NCI-H2196 (cell line): ENCODE measurements at regions not wholly inside any gene's neighbourhood (a gene's known extent, or its start where the extent isn't known, plus 50 kb on each side); places are given as distances from the start of the nearest gene placed in this dataset.

Source experiments
- DNase-seq: peaks from one replicate; lab custom pipeline; 2025; ENCODE audit not compliant: unreplicated experiment; lab: John Stamatoyannopoulos, UW

- no peak for DNase-seq
Measured at GRCh38 chr15:87120555-87120954, 1040.9 kb downstream of the AGBL1 start.

- no peak for DNase-seq
Measured at GRCh38 chr15:87118846-87119245, 1039.2 kb downstream of the AGBL1 start.

- DNase-seq = no peak
Measured at GRCh38 chr15:87118435-87118834, 1038.8 kb downstream of the AGBL1 start.

GRCh38 chr15:87115795-87116194 is 1036.1 kb downstream of the AGBL1 start:
- DNase-seq = no peak

GRCh38 chr15:87099916-87100315 is 1020.2 kb downstream of the AGBL1 start:
- DNase-seq = no peak

DNA sequence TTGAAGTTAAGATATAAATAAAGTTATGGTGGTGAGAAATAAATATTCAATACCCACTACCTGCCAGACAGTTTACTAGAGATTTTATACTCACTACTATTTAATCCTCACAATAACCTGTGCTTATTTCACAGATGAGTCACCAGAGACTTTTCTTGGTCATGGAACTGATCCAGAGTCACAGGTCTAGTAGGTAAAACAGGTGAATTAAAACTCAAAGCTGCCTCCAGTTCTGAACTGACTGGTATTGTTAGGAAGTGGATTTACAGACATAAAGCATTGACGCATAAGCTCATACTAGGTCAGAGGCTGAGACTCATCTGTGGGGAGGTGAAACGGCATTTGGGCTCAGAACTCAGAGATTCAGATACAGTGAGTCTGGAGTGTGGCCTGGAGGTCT is 1009.9 kb downstream of the AGBL1 start:
- DNase-seq = no peak

GRCh38 chr15:87083201-87083600 is 1003.5 kb downstream of the AGBL1 start:
- DNase-seq = no peak

GRCh38 chr15:87082581-87082980 is 1002.9 kb downstream of the AGBL1 start:
- DNase-seq = no peak

GRCh38 chr15:87080547-87080946 is 1000.9 kb downstream of the AGBL1 start:
- no peak for DNase-seq
